NCI-H1105 treated with DMSO at 0.1 percent for 48 hours (cell line): ENCODE measurements at regions not wholly inside any gene's neighbourhood (a gene's known extent, or its start where the extent isn't known, plus 50 kb on each side); places are given as distances from the start of the nearest gene placed in this dataset.
"Not testable (repeated sequence)": the region's sequence is repeated elsewhere in the genome, so short reads cannot be mapped to it uniquely, and the experiment has no call there.

Experiments
- DNase-seq: peaks from one replicate; lab custom pipeline; 2025; lab: John Stamatoyannopoulos, UW

DNA sequence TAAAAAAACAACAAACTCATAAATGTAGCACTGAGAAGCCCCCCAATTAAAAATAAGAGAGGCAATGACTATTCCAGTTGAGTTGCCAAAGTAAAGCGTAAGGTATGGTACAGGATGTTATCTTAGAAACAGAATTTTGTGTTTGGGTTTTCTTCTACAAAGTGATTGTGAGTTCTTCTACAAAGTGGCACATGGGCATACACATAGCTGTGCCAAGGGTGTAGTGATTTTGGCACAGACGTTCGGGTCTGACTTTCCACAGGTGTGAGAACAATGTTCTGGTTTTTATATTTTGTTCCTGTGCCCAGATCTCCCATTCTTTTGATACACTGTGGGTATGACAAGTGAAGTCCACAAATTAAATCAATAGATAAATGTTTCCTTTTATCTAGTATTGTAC is 190.1 kb upstream of the CSNK1A1L start:
- DNase-seq, result no peak

GRCh38 chr13:37295071-37295470 is 189.6 kb upstream of the CSNK1A1L start:
- DNase-seq, result no peak

GRCh38 chr13:37294472-37294871 is 189.0 kb upstream of the CSNK1A1L start:
- no peak for DNase-seq

DNA sequence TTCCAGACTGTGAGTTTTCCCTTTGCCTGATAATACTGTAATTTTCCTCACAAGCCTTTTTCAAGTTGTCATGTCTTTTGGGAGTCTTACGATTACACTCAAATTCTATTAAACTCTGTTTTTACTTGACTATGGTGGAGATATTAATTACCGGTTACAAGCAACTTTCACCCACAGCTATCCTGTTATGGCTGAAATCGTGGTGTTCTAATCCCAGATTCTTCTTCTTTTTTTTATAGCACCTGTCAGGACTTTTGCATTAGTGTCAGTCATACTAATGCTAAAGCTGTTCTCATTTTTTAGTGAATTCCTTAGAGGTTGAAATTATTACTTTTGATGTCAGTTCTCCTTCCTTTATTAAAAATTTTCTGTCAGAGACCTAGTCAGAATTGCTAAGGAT is 187.8 kb upstream of the CSNK1A1L start:
- no peak for DNase-seq

GRCh38 chr13:37290716-37291505 is 185.4 kb upstream of the CSNK1A1L start:
- no peak for DNase-seq

DNA sequence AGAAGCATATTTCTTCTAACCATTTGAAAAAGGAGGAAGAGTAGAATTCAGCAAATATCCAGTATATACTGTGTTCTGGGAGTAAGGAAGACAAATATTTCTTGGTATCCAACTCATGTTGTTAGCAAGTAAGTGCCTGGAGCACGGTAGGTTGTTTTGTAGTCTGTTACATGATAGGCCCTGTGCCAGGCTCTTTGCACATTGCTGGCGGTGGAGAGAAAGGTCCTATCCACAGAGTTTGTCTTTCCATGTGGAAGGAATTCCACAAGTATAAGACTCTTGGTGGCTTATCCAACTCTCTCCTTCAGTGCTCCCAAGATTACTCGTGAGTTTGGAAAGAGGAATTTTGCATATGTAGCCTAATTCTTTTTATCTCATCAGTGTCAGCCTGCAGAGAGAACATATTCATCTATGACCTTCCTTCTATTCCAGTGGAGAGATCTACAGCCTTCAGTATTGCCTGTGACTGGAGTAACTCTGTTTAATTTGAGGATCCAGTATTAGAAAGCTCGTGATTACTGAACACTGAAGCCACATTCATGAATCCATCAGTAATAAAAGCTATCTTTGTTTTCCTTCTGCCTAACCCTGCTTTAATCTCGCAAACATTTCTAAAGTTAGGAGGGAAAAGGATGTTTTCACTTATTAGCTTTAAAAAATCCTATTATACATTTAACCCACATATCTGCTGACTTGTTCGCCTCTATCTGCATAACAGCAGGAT is 183.9 kb upstream of the CSNK1A1L start:
- DNase-seq, result no peak

DNA sequence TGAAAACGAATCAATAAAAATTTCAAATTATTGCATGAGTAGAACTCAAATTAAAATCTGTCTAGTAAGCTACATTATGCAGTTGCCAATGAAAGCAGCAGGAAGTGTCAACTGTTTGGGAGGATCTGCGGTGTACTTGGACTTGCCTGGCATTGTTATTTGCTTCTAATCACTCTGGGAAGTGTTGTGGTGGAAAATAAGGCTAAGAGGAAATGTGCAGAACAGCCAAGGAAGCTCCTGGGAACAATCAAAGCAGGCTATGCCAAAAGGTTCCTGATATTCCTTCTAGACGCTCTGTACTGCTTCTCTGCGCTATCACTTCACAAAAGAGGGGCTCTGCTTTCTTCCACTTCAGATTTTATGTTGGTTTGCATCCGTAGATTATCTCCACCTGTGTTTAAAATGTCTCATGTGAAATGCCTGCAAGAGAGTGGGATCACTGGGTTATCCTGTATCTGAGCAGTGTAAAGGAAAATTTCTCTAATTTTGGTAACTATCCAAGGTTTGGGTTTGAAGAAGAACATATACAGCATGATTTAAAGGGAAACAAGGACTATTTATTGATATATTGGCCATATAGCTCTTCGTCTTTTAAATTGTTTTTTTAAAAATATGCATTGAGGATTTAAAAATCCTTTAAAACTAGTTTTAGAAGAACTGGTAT is 182.7 kb upstream of the CSNK1A1L start:
- no peak for DNase-seq

DNA sequence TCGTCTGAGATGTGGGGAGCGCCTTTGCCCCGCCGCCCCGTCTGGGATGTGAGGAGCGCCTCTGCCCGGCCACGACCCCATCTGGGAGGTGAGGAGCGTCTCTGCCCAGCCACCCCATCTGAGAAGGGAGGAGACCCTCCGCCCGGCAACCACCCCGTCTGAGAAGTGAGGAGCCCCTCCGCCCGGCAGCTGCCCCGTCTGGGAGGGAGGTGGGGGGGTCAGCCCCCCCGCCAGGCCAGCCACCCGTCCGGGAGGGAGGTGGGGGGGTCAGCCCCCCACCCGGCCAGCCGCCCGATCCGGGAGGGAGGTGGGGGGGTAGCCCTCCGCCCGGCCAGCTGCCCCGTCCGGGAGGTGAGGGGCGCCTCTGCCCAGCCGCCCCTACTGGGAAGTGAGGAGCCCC is 174.8 kb upstream of the CSNK1A1L start:
- not testable (repeated sequence) for DNase-seq

GRCh38 chr13:37277435-37278144 is 172.1 kb upstream of the CSNK1A1L start:
- no peak for DNase-seq

DNA sequence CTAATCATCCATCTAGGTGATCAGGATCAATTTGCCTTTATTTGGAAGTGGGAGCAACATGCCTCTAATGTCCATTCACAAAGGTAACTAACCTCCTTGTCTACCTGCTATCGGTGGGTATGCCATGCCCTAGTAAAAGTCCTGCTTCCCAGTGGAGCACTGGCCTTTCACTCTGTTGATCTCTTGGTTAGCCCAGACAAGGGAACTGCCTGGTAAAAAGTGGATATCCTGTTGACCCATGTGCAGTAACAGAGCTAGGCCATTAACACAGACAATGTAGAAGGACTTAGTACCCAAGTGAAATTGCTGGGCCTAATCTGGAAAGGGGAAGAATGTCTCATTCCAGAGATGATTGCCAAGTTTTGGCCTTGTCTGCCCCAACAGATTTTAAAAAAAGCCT is 171.5 kb upstream of the CSNK1A1L start:
- no peak for DNase-seq

- no peak for DNase-seq
Observed at GRCh38 chr13:37274569-37275497, 169.4 kb upstream of the CSNK1A1L start.

- no peak for DNase-seq
Observed at GRCh38 chr13:37273836-37274235, 168.4 kb upstream of the CSNK1A1L start.

GRCh38 chr13:37270226-37271001 is 164.9 kb upstream of the CSNK1A1L start:
- no peak for DNase-seq

GRCh38 chr13:37263871-37264270 is 158.4 kb upstream of the CSNK1A1L start:
- no peak for DNase-seq

GRCh38 chr13:37257706-37258105 is 152.2 kb upstream of the CSNK1A1L start:
- DNase-seq, result no peak

DNA sequence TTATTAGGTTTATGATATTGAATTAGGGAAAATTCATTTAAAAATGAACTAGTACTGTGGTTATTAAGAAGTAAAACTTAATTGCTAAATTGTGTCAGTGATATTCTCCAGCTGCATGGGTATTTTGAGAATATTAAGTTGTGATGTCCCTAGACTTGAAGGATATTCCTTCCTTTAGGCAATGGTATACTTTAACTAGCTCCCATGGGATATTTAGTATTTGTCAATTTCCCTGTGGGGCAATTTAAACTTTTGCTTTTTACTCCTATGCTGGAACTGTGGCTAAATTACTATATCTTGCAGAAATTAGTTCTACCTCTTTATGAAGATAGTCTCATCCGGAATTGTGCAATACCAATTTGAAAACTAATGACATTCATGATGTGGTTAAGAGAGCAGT is 151.6 kb upstream of the CSNK1A1L start:
- DNase-seq, result no peak

DNA sequence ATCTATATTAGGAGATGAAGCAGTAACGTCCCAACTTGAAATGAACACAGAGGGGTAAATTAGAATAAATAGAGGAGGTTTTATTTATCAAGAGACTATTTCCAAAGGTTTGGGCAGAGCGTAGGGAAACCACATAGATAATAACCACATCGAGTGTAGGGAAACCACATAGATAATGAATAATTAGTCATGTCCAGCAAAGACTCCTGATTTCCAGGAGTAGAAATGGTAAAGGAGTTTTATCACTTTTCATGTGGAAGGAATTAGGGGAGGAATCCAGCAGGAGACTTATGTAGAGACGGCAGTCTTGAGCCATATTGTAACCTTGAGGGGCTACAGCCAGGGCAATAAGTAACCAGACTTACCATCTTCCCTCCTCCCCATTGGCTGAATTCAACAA is 136.3 kb upstream of the CSNK1A1L start:
- DNase-seq, result no peak

DNA sequence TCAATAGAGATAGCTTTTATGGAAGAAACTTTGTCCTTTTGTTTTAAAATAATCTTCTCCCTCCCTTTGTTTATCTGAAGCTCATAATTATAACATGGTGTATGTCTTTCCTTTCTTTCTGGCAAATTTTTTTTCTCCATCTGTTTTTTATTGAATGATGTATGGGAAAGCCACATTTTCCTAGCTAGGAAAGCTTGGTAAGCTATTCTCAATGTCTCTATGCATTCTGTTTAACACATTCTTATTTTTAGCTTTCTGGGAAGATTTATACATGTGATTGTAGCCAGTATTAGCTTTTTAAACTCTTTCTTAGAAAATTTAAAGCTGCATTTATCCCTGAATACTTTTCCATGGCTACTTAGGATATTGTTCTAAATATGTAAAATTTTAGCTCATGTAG is 124.9 kb upstream of the CSNK1A1L start:
- no peak for DNase-seq

DNA sequence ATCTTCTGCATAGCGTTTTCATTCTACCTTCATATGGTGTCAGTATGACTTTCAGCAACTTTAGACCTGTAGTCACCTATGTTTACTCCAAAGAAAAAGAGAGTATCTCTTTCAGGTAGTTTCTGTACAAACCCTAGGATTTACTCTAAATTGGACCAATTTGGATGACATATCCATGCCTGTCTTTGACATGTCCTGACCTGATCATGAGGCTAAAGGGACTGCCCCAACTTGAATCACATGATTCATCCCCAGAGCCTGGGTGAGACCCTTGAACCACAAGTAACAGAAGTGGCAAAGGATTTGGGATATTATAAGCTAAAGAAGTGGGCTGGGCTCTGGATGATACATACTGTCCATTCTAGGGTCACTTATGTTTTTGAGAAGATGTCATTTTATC is 124.5 kb upstream of the CSNK1A1L start:
- no peak for DNase-seq

- no peak for DNase-seq
Observed at GRCh38 chr13:37226971-37227370, 121.5 kb upstream of the CSNK1A1L start.
